WERI-Rb-1 (cell line): ENCODE measurements at regions not wholly inside any gene's neighbourhood (a gene's known extent, or its start where the extent isn't known, plus 50 kb on each side); places are given as distances from the start of the nearest gene placed in this dataset.
"Not testable (repeated sequence)": the region's sequence is repeated elsewhere in the genome, so short reads cannot be mapped to it uniquely, and the experiment has no call there.

Experiments used
- DNase-seq: peaks from one replicate; pipeline ENCODE4 v3.0.0-alpha.2; 2020
- H3K27ac ChIP-seq: fragments of 250-450 bp; sonication (Bioruptor Pico); 2 replicates; pipeline ENCODE4 v1.5.1; 2020; ENCODE audit warnings: mild to moderate bottlenecking, moderate library complexity
- H3K27me3 ChIP-seq: fragments of 250-450 bp; sonication (Bioruptor Pico); 2 replicates; pipeline ENCODE4 v1.5.1; 2021; ENCODE audit warnings: mild to moderate bottlenecking, low read depth, moderate library complexity; ENCODE audit not compliant: insufficient read depth, severe bottlenecking
- H3K36me3 ChIP-seq: fragments of 250-450 bp; sonication (Bioruptor Pico); 2 replicates; pipeline ENCODE4 v1.5.1; 2020; ENCODE audit warnings: mild to moderate bottlenecking, moderate library complexity
- H3K4me3 ChIP-seq: 2 replicates; pipeline ENCODE4 v1.5.1; 2011; ENCODE audit warnings: low read depth, mild to moderate bottlenecking, control low read depth, low read length
- H3K9me3 ChIP-seq: fragments of 250-450 bp; sonication (Bioruptor Pico); 2 replicates; pipeline ENCODE4 v1.5.1; 2021; ENCODE audit warnings: mild to moderate bottlenecking, moderate library complexity; ENCODE audit not compliant: severe bottlenecking
- TF ChIP-seq, protein P1 (sequence below): IDR thresholded peaks from 2 replicates; pipeline ENCODE4 v1.5.1; 2011; ENCODE audit warnings: low read depth, mild to moderate bottlenecking, control low read depth, inconsistent platforms, low read length

DNA sequence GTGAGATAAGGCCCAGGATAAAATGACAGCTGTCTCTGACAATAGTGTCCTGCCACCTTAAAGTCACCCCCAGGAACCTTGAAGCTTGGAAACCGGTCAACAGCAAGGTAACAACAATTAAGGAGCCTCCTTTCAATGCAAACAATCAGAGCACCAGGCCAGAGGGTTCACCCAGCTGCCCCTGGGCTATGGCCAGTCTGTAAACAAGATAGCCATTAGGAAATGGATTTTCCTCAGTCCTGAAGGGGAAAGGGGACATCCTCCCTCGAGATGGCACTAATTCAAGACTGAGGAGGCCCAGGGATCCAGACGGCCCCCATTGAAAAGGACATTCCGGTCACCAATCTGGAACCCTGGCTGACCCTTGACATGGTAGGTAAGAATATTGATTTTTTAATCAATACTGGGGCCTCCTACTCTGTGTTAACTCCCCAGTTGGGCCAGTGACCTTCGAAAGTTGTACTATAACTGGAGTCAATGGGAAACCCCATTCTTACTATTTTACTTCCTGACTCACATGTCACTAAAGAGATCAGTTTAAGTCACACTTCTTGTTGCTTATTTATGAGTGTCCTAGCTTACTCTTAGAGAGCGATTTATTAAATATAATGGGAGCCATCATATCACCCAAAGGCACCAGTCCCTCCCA, 61.7 kb upstream of the CT45A1 start:
- Histone ChIP-seq H3K4me3 (no peak overlapping the region), H3K27me3 (peaks cover 60% of the 10 kb centered on the region), H3K27ac (no peak overlapping the region), H3K36me3 (no peaks in the 10 kb centered on the region), H3K9me3 (no peaks in the 10 kb centered on the region)
- no peak for DNase-seq
- TF ChIP-seq, protein P1, sequence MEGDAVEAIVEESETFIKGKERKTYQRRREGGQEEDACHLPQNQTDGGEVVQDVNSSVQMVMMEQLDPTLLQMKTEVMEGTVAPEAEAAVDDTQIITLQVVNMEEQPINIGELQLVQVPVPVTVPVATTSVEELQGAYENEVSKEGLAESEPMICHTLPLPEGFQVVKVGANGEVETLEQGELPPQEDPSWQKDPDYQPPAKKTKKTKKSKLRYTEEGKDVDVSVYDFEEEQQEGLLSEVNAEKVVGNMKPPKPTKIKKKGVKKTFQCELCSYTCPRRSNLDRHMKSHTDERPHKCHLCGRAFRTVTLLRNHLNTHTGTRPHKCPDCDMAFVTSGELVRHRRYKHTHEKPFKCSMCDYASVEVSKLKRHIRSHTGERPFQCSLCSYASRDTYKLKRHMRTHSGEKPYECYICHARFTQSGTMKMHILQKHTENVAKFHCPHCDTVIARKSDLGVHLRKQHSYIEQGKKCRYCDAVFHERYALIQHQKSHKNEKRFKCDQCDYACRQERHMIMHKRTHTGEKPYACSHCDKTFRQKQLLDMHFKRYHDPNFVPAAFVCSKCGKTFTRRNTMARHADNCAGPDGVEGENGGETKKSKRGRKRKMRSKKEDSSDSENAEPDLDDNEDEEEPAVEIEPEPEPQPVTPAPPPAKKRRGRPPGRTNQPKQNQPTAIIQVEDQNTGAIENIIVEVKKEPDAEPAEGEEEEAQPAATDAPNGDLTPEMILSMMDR = no peak

DNA sequence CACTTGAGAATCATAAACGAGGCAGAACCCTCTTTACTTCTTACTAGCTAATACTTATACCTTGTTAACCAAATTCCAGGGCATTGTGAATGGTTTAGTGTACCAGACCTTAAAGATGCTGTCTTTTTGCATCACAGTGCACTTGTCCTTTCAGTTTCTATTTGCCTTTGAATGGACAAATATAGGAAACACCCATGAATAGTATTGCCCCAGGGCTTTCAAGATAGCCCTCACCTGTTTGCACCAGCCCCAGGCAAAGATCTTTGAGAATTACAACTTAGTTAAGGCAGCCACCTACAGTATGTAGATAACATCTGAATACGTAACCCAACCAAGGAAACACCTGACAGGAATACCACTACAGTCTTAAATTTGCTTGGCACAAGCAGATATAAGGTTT, 60.8 kb upstream of the CT45A1 start:
- TF ChIP-seq, protein P1 = no peak
- H3K4me3 ChIP-seq = no peak overlapping the region

DNA sequence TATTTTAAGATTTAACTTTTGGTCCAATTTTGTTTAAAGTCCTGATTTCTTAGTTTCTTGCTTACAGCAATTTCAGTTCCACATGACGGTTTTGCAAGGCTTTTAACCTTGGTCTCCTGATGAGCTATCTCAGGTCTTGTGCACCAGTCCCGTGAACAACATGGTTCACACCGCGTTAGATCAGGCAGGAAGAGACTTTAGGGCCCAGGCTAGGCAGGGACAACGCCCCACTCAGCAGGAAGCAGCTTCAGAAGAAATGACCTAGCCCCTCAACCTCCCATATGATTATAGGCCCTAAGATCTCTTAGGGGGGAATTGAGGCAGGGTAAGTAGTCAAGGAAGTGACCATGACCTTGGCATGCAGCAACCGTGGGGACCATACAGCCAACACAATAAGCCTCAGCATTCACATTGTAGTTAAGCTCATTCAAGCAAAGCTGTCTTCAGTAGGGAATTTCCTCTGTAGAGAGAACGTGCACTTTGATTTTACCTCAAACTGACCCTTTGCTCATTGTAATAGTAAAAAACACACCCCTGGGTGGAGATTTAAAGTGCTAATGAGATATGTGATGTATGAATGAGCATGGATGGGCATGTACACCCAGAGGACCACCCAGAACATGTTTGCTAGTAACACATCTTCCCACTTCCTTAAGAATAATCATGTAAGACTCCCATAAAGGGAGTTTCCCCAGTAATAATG, 55.3 kb upstream of the CT45A1 start:
- not testable (repeated sequence) for H3K4me3 ChIP-seq, H3K36me3 ChIP-seq, H3K9me3 ChIP-seq, DNase-seq, H3K27ac ChIP-seq
- peaks cover 22% of the 10 kb centered on the region for H3K27me3 ChIP-seq

More for the DNA sequence above, 60.8 kb upstream of the CT45A1 start:
- Histone ChIP-seq H3K27me3 (peaks cover 53% of the 10 kb centered on the region), H3K9me3 (no peaks in the 10 kb centered on the region), H3K36me3 (no peaks in the 10 kb centered on the region), H3K27ac (no peak overlapping the region)
- no peak for DNase-seq
